ENCODE measurements at regions not wholly inside any gene's neighbourhood (a gene's known extent, or its start where the extent isn't known, plus 50 kb on each side); places are given as distances from the start of the nearest gene placed in this dataset.

GRCh38 chr18:47708206-47708605, 222.3 kb downstream of the SMAD2 start:
- peaks cover 3% of the 10 kb centered on the region for H3K9me3 Mint-ChIP-seq (ENCODE audit: unreplicated experiment)
- no peaks in the 10 kb centered on the region for H4K20me1 ChIP-seq (ENCODE audit: insufficient read depth, low read length)
- peaks cover 45% of the 10 kb centered on the region for H3K27me3 Mint-ChIP-seq (ENCODE audit: low read depth, unreplicated experiment)
- no peaks in the 10 kb centered on the region for H3K4me1 ChIP-seq (ENCODE audit: insufficient read depth, low read length)
- H3K4me3 ChIP-seq (ENCODE audit: insufficient read depth, low read depth, low read length) = no peak overlapping the region
- DNase-seq (ENCODE audit: low read depth) = no peak
- no peaks in the 10 kb centered on the region for H3K27me3 ChIP-seq (ENCODE audit: insufficient read depth, low read length)
- H3K4me1 Mint-ChIP-seq (ENCODE audit: low read depth, unreplicated experiment) = no peaks in the 10 kb centered on the region
- H3K79me2 ChIP-seq (ENCODE audit: insufficient read depth, low read length) = no peaks in the 10 kb centered on the region
- TF ChIP-seq EZH2 (IDR thresholded peaks at IDR 0.05; ENCODE audit: insufficient read depth, low read length) = no peak
- no peak for TF ChIP-seq CTCF (IDR thresholded peaks at IDR 0.05; ENCODE audit: insufficient read depth, low read depth, low read length)
- no peak overlapping the region for H3K27ac Mint-ChIP-seq (ENCODE audit: unreplicated experiment)
- no peaks in the 10 kb centered on the region for H3K36me3 ChIP-seq (ENCODE audit: insufficient read depth, low read length)
- no peaks in the 10 kb centered on the region for H3K36me3 Mint-ChIP-seq (ENCODE audit: low read depth, unreplicated experiment)
- FAIRE-seq = no peak
- H3K4me3 Mint-ChIP-seq (ENCODE audit: unreplicated experiment) = no peak overlapping the region
- H3K9ac ChIP-seq (ENCODE audit: low read length) = no peak overlapping the region
- H3K9me3 ChIP-seq (ENCODE audit: insufficient read depth, low read depth, low read length) = no peaks in the 10 kb centered on the region
- H3K27ac ChIP-seq (ENCODE audit: low read depth, low read length) = no peak overlapping the region
- no peak overlapping the region for H2AFZ ChIP-seq (ENCODE audit: low read depth, low read length)
- H3K4me2 ChIP-seq (ENCODE audit: low read length) = no peak overlapping the region

- no peaks in the 10 kb centered on the region for H4K20me1 ChIP-seq (ENCODE audit: insufficient read depth, low read length)
- H3K27me3 Mint-ChIP-seq (ENCODE audit: low read depth, unreplicated experiment) = peaks cover 36% of the 10 kb centered on the region
- no peaks in the 10 kb centered on the region for H3K4me1 ChIP-seq (ENCODE audit: insufficient read depth, low read length)
- no peak overlapping the region for H3K4me3 Mint-ChIP-seq (ENCODE audit: unreplicated experiment)
- no peaks in the 10 kb centered on the region for H3K36me3 Mint-ChIP-seq (ENCODE audit: low read depth, unreplicated experiment)
- no peaks in the 10 kb centered on the region for H3K4me1 Mint-ChIP-seq (ENCODE audit: low read depth, unreplicated experiment)
- H3K27me3 ChIP-seq (ENCODE audit: insufficient read depth, low read length) = no peaks in the 10 kb centered on the region
- H3K27ac Mint-ChIP-seq (ENCODE audit: unreplicated experiment) = no peak overlapping the region
- H2AFZ ChIP-seq (ENCODE audit: low read depth, low read length) = no peak overlapping the region
- H3K79me2 ChIP-seq (ENCODE audit: insufficient read depth, low read length) = no peaks in the 10 kb centered on the region
- DNase-seq (ENCODE audit: low read depth) (no peak), FAIRE-seq (no peak)
- no peak for TF ChIP-seq CTCF (IDR thresholded peaks at IDR 0.05; ENCODE audit: insufficient read depth, low read depth, low read length)
- TF ChIP-seq EZH2 (IDR thresholded peaks at IDR 0.05; ENCODE audit: insufficient read depth, low read length) = no peak
- H3K4me3 ChIP-seq (ENCODE audit: insufficient read depth, low read depth, low read length) = no peak overlapping the region
- H3K9me3 ChIP-seq (ENCODE audit: insufficient read depth, low read depth, low read length) = no peaks in the 10 kb centered on the region
- no peaks in the 10 kb centered on the region for H3K36me3 ChIP-seq (ENCODE audit: insufficient read depth, low read length)
- H3K27ac ChIP-seq (ENCODE audit: low read depth, low read length) = no peak overlapping the region
- H3K9me3 Mint-ChIP-seq (ENCODE audit: unreplicated experiment) = peaks cover 2% of the 10 kb centered on the region
- H3K9ac ChIP-seq (ENCODE audit: low read length) = no peak overlapping the region
- H3K4me2 ChIP-seq (ENCODE audit: low read length) = no peak overlapping the region
Measured at GRCh38 chr18:47701134-47701533, 229.3 kb downstream of the SMAD2 start.

GRCh38 chr18:47696870-47697269, 233.6 kb downstream of the SMAD2 start:
- Histone ChIP-seq H3K4me2 (ENCODE audit: low read length) (no peak overlapping the region), H3K79me2 (ENCODE audit: insufficient read depth, low read length) (no peaks in the 10 kb centered on the region), H3K4me3 (ENCODE audit: insufficient read depth, low read depth, low read length) (no peak overlapping the region), H3K9ac (ENCODE audit: low read length) (no peak overlapping the region), H3K36me3 (ENCODE audit: insufficient read depth, low read length) (no peaks in the 10 kb centered on the region), H3K4me1 (ENCODE audit: insufficient read depth, low read length) (no peaks in the 10 kb centered on the region), H3K27ac (ENCODE audit: low read depth, low read length) (no peak overlapping the region), H3K27me3 (ENCODE audit: insufficient read depth, low read length) (no peaks in the 10 kb centered on the region), H4K20me1 (ENCODE audit: insufficient read depth, low read length) (no peaks in the 10 kb centered on the region), H2AFZ (ENCODE audit: low read depth, low read length) (no peak overlapping the region), H3K9me3 (ENCODE audit: insufficient read depth, low read depth, low read length) (no peaks in the 10 kb centered on the region)
- no peak overlapping the region for H3K4me3 Mint-ChIP-seq (ENCODE audit: unreplicated experiment)
- no peak for TF ChIP-seq CTCF (IDR thresholded peaks at IDR 0.05; ENCODE audit: insufficient read depth, low read depth, low read length)
- no peak for TF ChIP-seq EZH2 (IDR thresholded peaks at IDR 0.05; ENCODE audit: insufficient read depth, low read length)
- no peak for FAIRE-seq
- peaks cover 39% of the 10 kb centered on the region for H3K27me3 Mint-ChIP-seq (ENCODE audit: low read depth, unreplicated experiment)
- no peak for DNase-seq (ENCODE audit: low read depth)
- no peak overlapping the region for H3K27ac Mint-ChIP-seq (ENCODE audit: unreplicated experiment)
- no peaks in the 10 kb centered on the region for H3K4me1 Mint-ChIP-seq (ENCODE audit: low read depth, unreplicated experiment)
- no peaks in the 10 kb centered on the region for H3K9me3 Mint-ChIP-seq (ENCODE audit: unreplicated experiment)
- H3K36me3 Mint-ChIP-seq (ENCODE audit: low read depth, unreplicated experiment) = no peaks in the 10 kb centered on the region

Measured in astrocyte (in vitro differentiated cells and primary cell).